ENCODE measurements at regions not wholly inside any gene's neighbourhood (a gene's known extent, or its start where the extent isn't known, plus 50 kb on each side); places are given as distances from the start of the nearest gene placed in this dataset.

DNA sequence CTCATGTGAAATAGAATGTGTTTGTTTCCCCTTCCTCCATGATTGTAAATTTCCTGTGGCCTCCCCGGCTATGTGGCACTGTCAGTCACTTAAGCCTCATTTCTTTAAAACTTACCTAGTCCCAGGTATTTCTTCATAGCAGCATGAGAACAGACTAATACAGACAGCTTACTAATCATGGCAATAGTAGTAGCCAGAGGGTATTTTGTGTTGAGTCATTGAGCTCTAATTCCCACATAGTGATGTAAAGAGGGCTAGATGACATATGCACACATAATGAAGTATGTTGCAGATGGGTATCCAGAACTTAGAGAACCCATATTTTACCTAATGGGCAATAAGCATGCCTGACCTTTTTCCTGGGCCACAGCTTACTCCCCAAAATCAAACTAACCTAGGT is 1197.2 kb downstream of the PCDH7 start:
- TF ChIP-seq, protein P1, sequence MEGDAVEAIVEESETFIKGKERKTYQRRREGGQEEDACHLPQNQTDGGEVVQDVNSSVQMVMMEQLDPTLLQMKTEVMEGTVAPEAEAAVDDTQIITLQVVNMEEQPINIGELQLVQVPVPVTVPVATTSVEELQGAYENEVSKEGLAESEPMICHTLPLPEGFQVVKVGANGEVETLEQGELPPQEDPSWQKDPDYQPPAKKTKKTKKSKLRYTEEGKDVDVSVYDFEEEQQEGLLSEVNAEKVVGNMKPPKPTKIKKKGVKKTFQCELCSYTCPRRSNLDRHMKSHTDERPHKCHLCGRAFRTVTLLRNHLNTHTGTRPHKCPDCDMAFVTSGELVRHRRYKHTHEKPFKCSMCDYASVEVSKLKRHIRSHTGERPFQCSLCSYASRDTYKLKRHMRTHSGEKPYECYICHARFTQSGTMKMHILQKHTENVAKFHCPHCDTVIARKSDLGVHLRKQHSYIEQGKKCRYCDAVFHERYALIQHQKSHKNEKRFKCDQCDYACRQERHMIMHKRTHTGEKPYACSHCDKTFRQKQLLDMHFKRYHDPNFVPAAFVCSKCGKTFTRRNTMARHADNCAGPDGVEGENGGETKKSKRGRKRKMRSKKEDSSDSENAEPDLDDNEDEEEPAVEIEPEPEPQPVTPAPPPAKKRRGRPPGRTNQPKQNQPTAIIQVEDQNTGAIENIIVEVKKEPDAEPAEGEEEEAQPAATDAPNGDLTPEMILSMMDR (IDR thresholded peaks at IDR 0.05), result no peak
- TF ChIP-seq POLR2A (IDR thresholded peaks at IDR 0.05), result no peak
